ENCODE measurements at regions not wholly inside any gene's neighbourhood (a gene's known extent, or its start where the extent isn't known, plus 50 kb on each side); places are given as distances from the start of the nearest gene placed in this dataset.

- Histone ChIP-seq H2AFZ (ENCODE audit: low read depth, low read length) (peak overlapping the region; percentile 55), H3K4me1 (ENCODE audit: insufficient read depth, low read length) (peaks cover 15% of the 10 kb centered on the region), H3K4me3 (ENCODE audit: insufficient read depth, low read depth, low read length) (no peak overlapping the region), H4K20me1 (ENCODE audit: insufficient read depth, low read length) (no peaks in the 10 kb centered on the region), H3K79me2 (ENCODE audit: insufficient read depth, low read length) (no peaks in the 10 kb centered on the region), H3K9me3 (ENCODE audit: insufficient read depth, low read depth, low read length) (no peaks in the 10 kb centered on the region), H3K36me3 (ENCODE audit: insufficient read depth, low read length) (no peaks in the 10 kb centered on the region), H3K27ac (ENCODE audit: low read depth, low read length) (no peak overlapping the region), H3K4me2 (ENCODE audit: low read length) (peak overlapping the region; percentile 67), H3K27me3 (ENCODE audit: insufficient read depth, low read length) (no peaks in the 10 kb centered on the region), H3K9ac (ENCODE audit: low read length) (peak overlapping the region; percentile 6)
- Mint-ChIP-seq H3K36me3 (ENCODE audit: low read depth, unreplicated experiment) (peaks cover 2% of the 10 kb centered on the region), H3K27ac (ENCODE audit: unreplicated experiment) (no peak overlapping the region), H3K27me3 (ENCODE audit: low read depth, unreplicated experiment) (no peaks in the 10 kb centered on the region), H3K4me1 (ENCODE audit: low read depth, unreplicated experiment) (peaks cover 36% of the 10 kb centered on the region), H3K4me3 (ENCODE audit: unreplicated experiment) (no peak overlapping the region), H3K9me3 (ENCODE audit: unreplicated experiment) (peaks cover 2% of the 10 kb centered on the region)
- no peak for DNase-seq (ENCODE audit: low read depth)
- FAIRE-seq: no peak
- no peak for TF ChIP-seq EZH2 (IDR thresholded peaks at IDR 0.05; ENCODE audit: insufficient read depth, low read length)
- TF ChIP-seq, protein P1, sequence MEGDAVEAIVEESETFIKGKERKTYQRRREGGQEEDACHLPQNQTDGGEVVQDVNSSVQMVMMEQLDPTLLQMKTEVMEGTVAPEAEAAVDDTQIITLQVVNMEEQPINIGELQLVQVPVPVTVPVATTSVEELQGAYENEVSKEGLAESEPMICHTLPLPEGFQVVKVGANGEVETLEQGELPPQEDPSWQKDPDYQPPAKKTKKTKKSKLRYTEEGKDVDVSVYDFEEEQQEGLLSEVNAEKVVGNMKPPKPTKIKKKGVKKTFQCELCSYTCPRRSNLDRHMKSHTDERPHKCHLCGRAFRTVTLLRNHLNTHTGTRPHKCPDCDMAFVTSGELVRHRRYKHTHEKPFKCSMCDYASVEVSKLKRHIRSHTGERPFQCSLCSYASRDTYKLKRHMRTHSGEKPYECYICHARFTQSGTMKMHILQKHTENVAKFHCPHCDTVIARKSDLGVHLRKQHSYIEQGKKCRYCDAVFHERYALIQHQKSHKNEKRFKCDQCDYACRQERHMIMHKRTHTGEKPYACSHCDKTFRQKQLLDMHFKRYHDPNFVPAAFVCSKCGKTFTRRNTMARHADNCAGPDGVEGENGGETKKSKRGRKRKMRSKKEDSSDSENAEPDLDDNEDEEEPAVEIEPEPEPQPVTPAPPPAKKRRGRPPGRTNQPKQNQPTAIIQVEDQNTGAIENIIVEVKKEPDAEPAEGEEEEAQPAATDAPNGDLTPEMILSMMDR (IDR thresholded peaks at IDR 0.05; ENCODE audit: insufficient read depth, low read depth, low read length): no peak
These were observed 125.5 kb upstream of the ARHGAP5 start for GRCh38 chr14:31951638-31951964.

DNA sequence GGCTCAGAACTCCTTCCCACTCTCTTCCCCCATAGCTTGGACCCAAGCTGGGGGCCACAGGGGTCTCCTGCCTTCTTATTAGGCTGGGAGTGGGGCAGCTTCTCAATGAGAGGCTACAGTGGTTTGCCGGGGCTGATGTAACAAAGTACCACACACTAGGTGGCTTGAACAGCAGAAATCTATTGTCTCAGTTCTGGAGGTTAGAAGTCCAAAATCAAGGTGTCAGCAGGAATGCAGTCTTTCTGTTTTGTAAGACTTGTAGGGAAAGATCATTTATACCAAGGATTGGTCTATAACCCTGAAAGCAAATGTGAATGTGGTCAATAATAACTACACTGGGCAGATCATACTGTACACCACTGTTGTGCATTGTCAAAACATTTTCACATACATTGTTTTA lies 124.5 kb upstream of the ARHGAP5 start:
- Histone ChIP-seq H3K4me2 (ENCODE audit: low read length) (no peak overlapping the region), H3K27me3 (ENCODE audit: insufficient read depth, low read length) (no peaks in the 10 kb centered on the region), H3K27ac (ENCODE audit: low read depth, low read length) (no peak overlapping the region), H3K9ac (ENCODE audit: low read length) (no peak overlapping the region), H4K20me1 (ENCODE audit: insufficient read depth, low read length) (no peaks in the 10 kb centered on the region), H3K36me3 (ENCODE audit: insufficient read depth, low read length) (no peaks in the 10 kb centered on the region), H3K9me3 (ENCODE audit: insufficient read depth, low read depth, low read length) (no peaks in the 10 kb centered on the region), H3K4me3 (ENCODE audit: insufficient read depth, low read depth, low read length) (no peak overlapping the region), H3K79me2 (ENCODE audit: insufficient read depth, low read length) (no peaks in the 10 kb centered on the region), H2AFZ (ENCODE audit: low read depth, low read length) (no peak overlapping the region), H3K4me1 (ENCODE audit: insufficient read depth, low read length) (peaks cover 15% of the 10 kb centered on the region)
- H3K4me3 Mint-ChIP-seq (ENCODE audit: unreplicated experiment): no peak overlapping the region
- H3K36me3 Mint-ChIP-seq (ENCODE audit: low read depth, unreplicated experiment): peaks cover 2% of the 10 kb centered on the region
- H3K9me3 Mint-ChIP-seq (ENCODE audit: unreplicated experiment): peaks cover 7% of the 10 kb centered on the region
- peaks cover 32% of the 10 kb centered on the region for H3K4me1 Mint-ChIP-seq (ENCODE audit: low read depth, unreplicated experiment)
- TF ChIP-seq, protein P1 (IDR thresholded peaks at IDR 0.05; ENCODE audit: insufficient read depth, low read depth, low read length): no peak
- TF ChIP-seq EZH2 (IDR thresholded peaks at IDR 0.05; ENCODE audit: insufficient read depth, low read length): no peak
- FAIRE-seq (no peak), DNase-seq (ENCODE audit: low read depth) (no peak)
- no peaks in the 10 kb centered on the region for H3K27me3 Mint-ChIP-seq (ENCODE audit: low read depth, unreplicated experiment)
- H3K27ac Mint-ChIP-seq (ENCODE audit: unreplicated experiment): no peak overlapping the region

GRCh38 chr14:31953210-31953609 lies 123.9 kb upstream of the ARHGAP5 start:
- DNase-seq (ENCODE audit: low read depth) (no peak), FAIRE-seq (no peak)
- no peaks in the 10 kb centered on the region for H3K36me3 ChIP-seq (ENCODE audit: insufficient read depth, low read length)
- H4K20me1 ChIP-seq (ENCODE audit: insufficient read depth, low read length): no peaks in the 10 kb centered on the region
- H3K4me3 ChIP-seq (ENCODE audit: insufficient read depth, low read depth, low read length): no peak overlapping the region
- no peak overlapping the region for H3K9ac ChIP-seq (ENCODE audit: low read length)
- no peaks in the 10 kb centered on the region for H3K9me3 ChIP-seq (ENCODE audit: insufficient read depth, low read depth, low read length)
- no peak overlapping the region for H3K4me2 ChIP-seq (ENCODE audit: low read length)
- H2AFZ ChIP-seq (ENCODE audit: low read depth, low read length): no peak overlapping the region
- no peaks in the 10 kb centered on the region for H3K27me3 ChIP-seq (ENCODE audit: insufficient read depth, low read length)
- peaks cover 15% of the 10 kb centered on the region for H3K4me1 ChIP-seq (ENCODE audit: insufficient read depth, low read length)
- Mint-ChIP-seq H3K36me3 (ENCODE audit: low read depth, unreplicated experiment) (peaks cover 2% of the 10 kb centered on the region), H3K4me3 (ENCODE audit: unreplicated experiment) (no peak overlapping the region), H3K27me3 (ENCODE audit: low read depth, unreplicated experiment) (no peaks in the 10 kb centered on the region), H3K9me3 (ENCODE audit: unreplicated experiment) (peaks cover 9% of the 10 kb centered on the region), H3K27ac (ENCODE audit: unreplicated experiment) (no peak overlapping the region), H3K4me1 (ENCODE audit: low read depth, unreplicated experiment) (peaks cover 32% of the 10 kb centered on the region)
- H3K27ac ChIP-seq (ENCODE audit: low read depth, low read length): no peak overlapping the region
- TF ChIP-seq, protein P1 (IDR thresholded peaks at IDR 0.05; ENCODE audit: insufficient read depth, low read depth, low read length): no peak
- TF ChIP-seq EZH2 (IDR thresholded peaks at IDR 0.05; ENCODE audit: insufficient read depth, low read length): no peak
- no peaks in the 10 kb centered on the region for H3K79me2 ChIP-seq (ENCODE audit: insufficient read depth, low read length)
